ENCODE measurements at regions not wholly inside any gene's neighbourhood (a gene's known extent, or its start where the extent isn't known, plus 50 kb on each side); places are given as distances from the start of the nearest gene placed in this dataset.
A peak's percentile ranks its signal among the peaks of the same experiment; 100 is the strongest.

- H3K27me3 ChIP-seq (ENCODE audit: insufficient read depth, low read length) = no peaks in the 10 kb centered on the region
- no peaks in the 10 kb centered on the region for H3K9me3 ChIP-seq (ENCODE audit: insufficient read depth, low read depth, low read length)
- no peak overlapping the region for H2AFZ ChIP-seq (ENCODE audit: insufficient read depth, low read length, poor library complexity)
- WGBS (ENCODE audit: extremely low coverage, insufficient coverage, insufficient read length) = no CpG with 5 or more reads among the region's 3 CpGs
- H4K91ac ChIP-seq (ENCODE audit: low read depth, low read length) = no peak overlapping the region
- H3K79me2 ChIP-seq (ENCODE audit: control insufficient read depth, insufficient read depth, low read length, poor library complexity) = no peaks in the 10 kb centered on the region
- H3K18ac ChIP-seq (ENCODE audit: low read length) = no peak overlapping the region
- no peak overlapping the region for H4K12ac ChIP-seq (ENCODE audit: low read depth, low read length)
- H3K4me2 ChIP-seq (ENCODE audit: low read length) = no peak overlapping the region
- no peak overlapping the region for H4K8ac ChIP-seq (ENCODE audit: low read depth, low read length)
- no peaks in the 10 kb centered on the region for H3K79me1 ChIP-seq (ENCODE audit: low read length)
- no peak overlapping the region for H3K14ac ChIP-seq (ENCODE audit: low read length)
- H3K27ac ChIP-seq (ENCODE audit: low read depth, low read length) = no peak overlapping the region
- no peaks in the 10 kb centered on the region for H3K36me3 ChIP-seq (ENCODE audit: control insufficient read depth in 1 of 2, insufficient read depth in 2 of 2, low read length in 2 of 2)
- H2BK120ac ChIP-seq (ENCODE audit: insufficient read depth, low read length, poor library complexity) = no peak overlapping the region
- no peak overlapping the region for H2AK5ac ChIP-seq (ENCODE audit: low read length)
- no peak overlapping the region for H3K4me3 ChIP-seq (ENCODE audit: low read depth, low read length)
- no peak overlapping the region for H3K4ac ChIP-seq (ENCODE audit: low read depth, low read length)
- no peak overlapping the region for H3K9ac ChIP-seq (ENCODE audit: low read length)
- H3K23ac ChIP-seq (ENCODE audit: low read length) = no peak overlapping the region
- no peak overlapping the region for H2BK5ac ChIP-seq (ENCODE audit: low read depth, low read length, poor library complexity)
- DNase-seq = no peak
- H2BK12ac ChIP-seq (ENCODE audit: low read length) = no peak overlapping the region
- no peaks in the 10 kb centered on the region for H3K4me1 ChIP-seq (ENCODE audit: control insufficient read depth in 1 of 2, insufficient read depth in 2 of 2, low read length in 2 of 2)
Measured at GRCh38 chr14:41073544-41073943, 533.1 kb upstream of the LRFN5 start.

- no peaks in the 10 kb centered on the region for H3K9me3 ChIP-seq (ENCODE audit: insufficient read depth, low read depth, low read length)
- DNase-seq = no peak
- no peaks in the 10 kb centered on the region for H3K36me3 ChIP-seq (ENCODE audit: control insufficient read depth in 1 of 2, insufficient read depth in 2 of 2, low read length in 2 of 2)
- H3K4ac ChIP-seq (ENCODE audit: low read depth, low read length) = no peak overlapping the region
- H3K23ac ChIP-seq (ENCODE audit: low read length) = no peak overlapping the region
- no peak overlapping the region for H3K4me3 ChIP-seq (ENCODE audit: low read depth, low read length)
- H3K79me2 ChIP-seq (ENCODE audit: control insufficient read depth, insufficient read depth, low read length, poor library complexity) = no peaks in the 10 kb centered on the region
- H4K8ac ChIP-seq (ENCODE audit: low read depth, low read length) = no peak overlapping the region
- no peak overlapping the region for H2BK5ac ChIP-seq (ENCODE audit: low read depth, low read length, poor library complexity)
- no peaks in the 10 kb centered on the region for H3K4me1 ChIP-seq (ENCODE audit: control insufficient read depth in 1 of 2, insufficient read depth in 2 of 2, low read length in 2 of 2)
- no peak overlapping the region for H2BK120ac ChIP-seq (ENCODE audit: insufficient read depth, low read length, poor library complexity)
- no peaks in the 10 kb centered on the region for H3K79me1 ChIP-seq (ENCODE audit: low read length)
- no peak overlapping the region for H2AFZ ChIP-seq (ENCODE audit: insufficient read depth, low read length, poor library complexity)
- no peak overlapping the region for H2AK5ac ChIP-seq (ENCODE audit: low read length)
- H3K9ac ChIP-seq (ENCODE audit: low read length) = no peak overlapping the region
- H3K18ac ChIP-seq (ENCODE audit: low read length) = no peak overlapping the region
- H3K4me2 ChIP-seq (ENCODE audit: low read length) = no peak overlapping the region
- no peak overlapping the region for H3K27ac ChIP-seq (ENCODE audit: low read depth, low read length)
- no peak overlapping the region for H2BK12ac ChIP-seq (ENCODE audit: low read length)
- no peak overlapping the region for H4K91ac ChIP-seq (ENCODE audit: low read depth, low read length)
- H3K27me3 ChIP-seq (ENCODE audit: insufficient read depth, low read length) = no peaks in the 10 kb centered on the region
- H3K14ac ChIP-seq (ENCODE audit: low read length) = no peak overlapping the region
- no peak overlapping the region for H4K12ac ChIP-seq (ENCODE audit: low read depth, low read length)
Measured at GRCh38 chr14:41072776-41073175, 533.9 kb upstream of the LRFN5 start.

GRCh38 chr14:41071351-41071750 is 535.3 kb upstream of the LRFN5 start:
- Histone ChIP-seq H3K9ac (ENCODE audit: low read length) (no peak overlapping the region), H4K8ac (ENCODE audit: low read depth, low read length) (peak overlapping the region; percentile 19), H3K14ac (ENCODE audit: low read length) (no peak overlapping the region), H3K79me1 (ENCODE audit: low read length) (no peaks in the 10 kb centered on the region), H2AK5ac (ENCODE audit: low read length) (no peak overlapping the region), H3K4ac (ENCODE audit: low read depth, low read length) (no peak overlapping the region), H2BK120ac (ENCODE audit: insufficient read depth, low read length, poor library complexity) (no peak overlapping the region), H4K12ac (ENCODE audit: low read depth, low read length) (no peak overlapping the region), H3K18ac (ENCODE audit: low read length) (no peak overlapping the region), H3K36me3 (ENCODE audit: control insufficient read depth in 1 of 2, insufficient read depth in 2 of 2, low read length in 2 of 2) (no peaks in the 10 kb centered on the region), H2BK12ac (ENCODE audit: low read length) (no peak overlapping the region), H3K4me2 (ENCODE audit: low read length) (no peak overlapping the region), H3K9me3 (ENCODE audit: insufficient read depth, low read depth, low read length) (no peaks in the 10 kb centered on the region), H4K91ac (ENCODE audit: low read depth, low read length) (no peak overlapping the region), H3K23ac (ENCODE audit: low read length) (no peak overlapping the region), H3K27me3 (ENCODE audit: insufficient read depth, low read length) (no peaks in the 10 kb centered on the region), H2AFZ (ENCODE audit: insufficient read depth, low read length, poor library complexity) (no peak overlapping the region), H3K79me2 (ENCODE audit: control insufficient read depth, insufficient read depth, low read length, poor library complexity) (no peaks in the 10 kb centered on the region), H2BK5ac (ENCODE audit: low read depth, low read length, poor library complexity) (no peak overlapping the region), H3K4me3 (ENCODE audit: low read depth, low read length) (no peak overlapping the region), H3K4me1 (ENCODE audit: control insufficient read depth in 1 of 2, insufficient read depth in 2 of 2, low read length in 2 of 2) (no peaks in the 10 kb centered on the region), H3K27ac (ENCODE audit: low read depth, low read length) (no peak overlapping the region)
- WGBS (ENCODE audit: extremely low coverage, insufficient coverage, insufficient read length) = no CpG with 5 or more reads among the region's 2 CpGs
- no peak for DNase-seq

- Histone ChIP-seq H2AK5ac (ENCODE audit: low read length) (no peak overlapping the region), H4K8ac (ENCODE audit: low read depth, low read length) (no peak overlapping the region), H3K4me3 (ENCODE audit: low read depth, low read length) (no peak overlapping the region), H3K36me3 (ENCODE audit: control insufficient read depth in 1 of 2, insufficient read depth in 2 of 2, low read length in 2 of 2) (no peaks in the 10 kb centered on the region), H3K9me3 (ENCODE audit: insufficient read depth, low read depth, low read length) (no peaks in the 10 kb centered on the region), H4K91ac (ENCODE audit: low read depth, low read length) (no peak overlapping the region), H2BK120ac (ENCODE audit: insufficient read depth, low read length, poor library complexity) (no peak overlapping the region), H3K23ac (ENCODE audit: low read length) (no peak overlapping the region), H3K4me1 (ENCODE audit: control insufficient read depth in 1 of 2, insufficient read depth in 2 of 2, low read length in 2 of 2) (no peaks in the 10 kb centered on the region), H3K79me1 (ENCODE audit: low read length) (no peaks in the 10 kb centered on the region), H3K9ac (ENCODE audit: low read length) (no peak overlapping the region), H3K27ac (ENCODE audit: low read depth, low read length) (no peak overlapping the region), H4K12ac (ENCODE audit: low read depth, low read length) (no peak overlapping the region), H3K27me3 (ENCODE audit: insufficient read depth, low read length) (no peaks in the 10 kb centered on the region), H2BK5ac (ENCODE audit: low read depth, low read length, poor library complexity) (no peak overlapping the region), H3K18ac (ENCODE audit: low read length) (no peak overlapping the region), H3K14ac (ENCODE audit: low read length) (no peak overlapping the region), H3K79me2 (ENCODE audit: control insufficient read depth, insufficient read depth, low read length, poor library complexity) (no peaks in the 10 kb centered on the region), H2AFZ (ENCODE audit: insufficient read depth, low read length, poor library complexity) (no peak overlapping the region), H3K4ac (ENCODE audit: low read depth, low read length) (no peak overlapping the region), H3K4me2 (ENCODE audit: low read length) (no peak overlapping the region), H2BK12ac (ENCODE audit: low read length) (no peak overlapping the region)
- no CpG with 5 or more reads among the region's 1 CpG for WGBS (ENCODE audit: extremely low coverage, insufficient coverage, insufficient read length)
- no peak for DNase-seq
Measured at GRCh38 chr14:41062826-41063225, 543.9 kb upstream of the LRFN5 start.

- Histone ChIP-seq H3K9me3 (ENCODE audit: insufficient read depth, low read depth, low read length) (no peaks in the 10 kb centered on the region), H2BK5ac (ENCODE audit: low read depth, low read length, poor library complexity) (no peak overlapping the region)
- WGBS (ENCODE audit: extremely low coverage, insufficient coverage, insufficient read length) = no CpG with 5 or more reads among the region's 1 CpG
Measured at GRCh38 chr14:41055589-41055988, 551.1 kb upstream of the LRFN5 start.

More at GRCh38 chr14:41055589-41055988, 551.1 kb upstream of the LRFN5 start:
- H2BK12ac ChIP-seq (ENCODE audit: low read length) = no peak overlapping the region
- no peaks in the 10 kb centered on the region for H3K79me1 ChIP-seq (ENCODE audit: low read length)
- no peak overlapping the region for H3K14ac ChIP-seq (ENCODE audit: low read length)
- H2AK5ac ChIP-seq (ENCODE audit: low read length) = no peak overlapping the region
- no peak overlapping the region for H4K91ac ChIP-seq (ENCODE audit: low read depth, low read length)
- H3K18ac ChIP-seq (ENCODE audit: low read length) = no peak overlapping the region
- no peaks in the 10 kb centered on the region for H3K4me1 ChIP-seq (ENCODE audit: control insufficient read depth in 1 of 2, insufficient read depth in 2 of 2, low read length in 2 of 2)
- no peak overlapping the region for H2BK120ac ChIP-seq (ENCODE audit: insufficient read depth, low read length, poor library complexity)
- no peaks in the 10 kb centered on the region for H3K79me2 ChIP-seq (ENCODE audit: control insufficient read depth, insufficient read depth, low read length, poor library complexity)
- no peaks in the 10 kb centered on the region for H3K36me3 ChIP-seq (ENCODE audit: control insufficient read depth in 1 of 2, insufficient read depth in 2 of 2, low read length in 2 of 2)
- no peak for DNase-seq
- no peak overlapping the region for H3K27ac ChIP-seq (ENCODE audit: low read depth, low read length)
- H3K4ac ChIP-seq (ENCODE audit: low read depth, low read length) = no peak overlapping the region
- H4K8ac ChIP-seq (ENCODE audit: low read depth, low read length) = no peak overlapping the region
- no peaks in the 10 kb centered on the region for H3K27me3 ChIP-seq (ENCODE audit: insufficient read depth, low read length)
- no peak overlapping the region for H4K12ac ChIP-seq (ENCODE audit: low read depth, low read length)
- H2AFZ ChIP-seq (ENCODE audit: insufficient read depth, low read length, poor library complexity) = no peak overlapping the region
- H3K4me2 ChIP-seq (ENCODE audit: low read length) = no peak overlapping the region
- H3K4me3 ChIP-seq (ENCODE audit: low read depth, low read length) = no peak overlapping the region
- no peak overlapping the region for H3K9ac ChIP-seq (ENCODE audit: low read length)
- no peak overlapping the region for H3K23ac ChIP-seq (ENCODE audit: low read length)

Data from trophoblast cell (in vitro differentiated cells and primary cell).